Ovary (tissue), 7 donors: ENCODE measurements at regions not wholly inside any gene's neighbourhood (a gene's known extent, or its start where the extent isn't known, plus 50 kb on each side); places are given as distances from the start of the nearest gene placed in this dataset.

ENCODE experiments used
- DNase-seq, 5 donors: peaks; one replicate each; pipeline ENCODE4 v3.0.0-alpha.2; 2019 to 2020
- H3K27ac ChIP-seq, 2 donors: fragments of 200-600 bp; one replicate each; pipeline versions ENCODE4 v1.5.1 to v1.8.0; 2019 to 2022
- H3K27me3 ChIP-seq: fragments of 200-600 bp; one replicate; pipeline ENCODE4 v1.8.0; 2022
- H3K36me3 ChIP-seq: fragments of 200-600 bp; sonication (generic); one replicate; pipeline ENCODE4 v1.5.1; 2019
- H3K4me1 ChIP-seq: one replicate; pipeline ENCODE4 v1.8.1; 2013; ENCODE audit warnings: mild to moderate bottlenecking, moderate library complexity; ENCODE audit not compliant: insufficient read depth
- H3K4me3 ChIP-seq: fragments of 200-600 bp; sonication (generic); one replicate; pipeline ENCODE4 v1.5.1; 2017
- H3K9me3 ChIP-seq, 2 donors: fragments of 200-600 bp in 1 of 2; sonication (generic) in 1 of 2; one replicate each; pipeline versions ENCODE4 v1.5.1 to v1.8.1; 2013 to 2019; ENCODE audit warnings: mild to moderate bottlenecking in 1 of 2, moderate library complexity in 1 of 2
- CTCF ChIP-seq, 3 donors: fragments of 450-650 bp in 2 of 3; fragments of 200-600 bp in 1 of 3; IDR thresholded peaks; one replicate each; pipeline versions ENCODE4 v1.5.1 to v1.8.0; 2016 to 2022; ENCODE audit warnings: antibody characterized with exemption in 3 of 3, mild to moderate bottlenecking in 1 of 3
- EP300 ChIP-seq: sonication (generic); formaldehyde crosslinking; IDR thresholded peaks from one replicate; pipeline ENCODE4 v1.6.1; 2017; ENCODE audit warnings: antibody characterized with exemption
- POLR2A ChIP-seq: fragments of 450-650 bp; IDR thresholded peaks from one replicate; pipeline ENCODE4 v1.6.1; 2017; ENCODE audit warnings: antibody characterized with exemption, mild to moderate bottlenecking, moderate library complexity
- WGBS, 3 donors: extraction: QIAGEN DNeasy Blood & Tissue Kit in 1 of 3; methylation state at CpG; one replicate each; pipeline versions ENCODE4 v1.1.5 to v1.1.7; 2013 to 2017; 5-methylcytosine and 5-hydroxymethylcytosine counted together
- intact Hi-C, 4 donors: fragments of 100-400 bp; cut with DNase I; formaldehyde crosslinking; loops; one replicate each; pipeline versions ENCODE4 v1.11.0 to v1.15.1; 2022 to 2023
- donor health status: DM: no; HTN: no; CAD: no; lungs with moderate emphysema.
- donor health status: DM: no; HTN: no; CAD: no.
- donor health status: Bipolar disorder and iron deficiency.
- donor health status: DM: no; HTN: no; CAD: no.
- donor health status: DM: yes; HTN: yes; CAD: no.

GRCh38 chr2:15786003-15786654, 154.2 kb upstream of the MYCN start:
- H3K27me3 ChIP-seq = no peaks in the 10 kb centered on the region
- H3K4me1 ChIP-seq = no peaks in the 10 kb centered on the region
- TF ChIP-seq POLR2A (no peak), EP300 (no peak), CTCF (IDR thresholded peaks at IDR 0.05) (no peak)
- no peaks in the 10 kb centered on the region for H3K9me3 ChIP-seq
- DNase-seq = no peak
- intact Hi-C loops = no loop called here
- no peaks in the 10 kb centered on the region for H3K36me3 ChIP-seq
- H3K4me3 ChIP-seq = no peak overlapping the region
- 85 to 96% (median 93%) methylated on average over 11 of the region's 11 CpGs for WGBS, 3 donors
- no peak overlapping the region for H3K27ac ChIP-seq

DNA sequence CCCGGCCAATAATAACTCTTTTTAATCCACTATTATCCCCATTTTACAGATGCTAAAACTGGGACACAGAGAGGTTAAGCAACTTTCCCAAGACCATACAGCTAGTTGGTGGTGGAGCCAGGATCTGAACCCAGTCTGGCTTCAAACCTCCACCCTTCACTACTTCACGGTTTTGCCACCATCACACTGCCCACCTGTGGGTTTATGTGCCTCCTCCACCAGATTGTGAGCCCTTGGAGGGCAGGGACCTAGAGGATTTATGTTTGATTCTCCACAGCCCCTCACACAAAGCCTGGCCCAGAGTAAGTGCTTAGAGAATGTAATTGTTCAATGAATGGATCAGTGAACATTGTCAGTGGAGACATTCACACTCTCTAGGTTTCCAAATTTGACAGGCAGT, 153.4 kb upstream of the MYCN start:
- WGBS, 3 donors = 82 to 98% (median 88%) methylated on average over 2 of the region's 2 CpGs
- intact Hi-C loops = no loop called here

GRCh38 chr2:15787535-15788454, 152.6 kb upstream of the MYCN start:
- DNase-seq = no peak
- Histone ChIP-seq H3K36me3 (no peaks in the 10 kb centered on the region), H3K4me1 (no peaks in the 10 kb centered on the region), H3K4me3 (no peak overlapping the region), H3K9me3 (no peaks in the 10 kb centered on the region), H3K27me3 (no peaks in the 10 kb centered on the region), H3K27ac (no peak overlapping the region)
- WGBS, 3 donors = 83 to 92% (median 91%) methylated on average over 3 of the region's 3 CpGs
- intact Hi-C loops = no loop called here
- TF ChIP-seq EP300 (no peak), POLR2A (no peak), CTCF (IDR thresholded peaks at IDR 0.05) (no peak)

More for the DNA sequence above, 153.4 kb upstream of the MYCN start:
- no peaks in the 10 kb centered on the region for H3K27me3 ChIP-seq
- no peaks in the 10 kb centered on the region for H3K9me3 ChIP-seq
- no peak for DNase-seq
- no peak overlapping the region for H3K27ac ChIP-seq
- H3K4me3 ChIP-seq = no peak overlapping the region
- TF ChIP-seq POLR2A = no peak
- no peak for TF ChIP-seq EP300
- TF ChIP-seq CTCF (IDR thresholded peaks at IDR 0.05) = no peak
- no peaks in the 10 kb centered on the region for H3K36me3 ChIP-seq
- no peaks in the 10 kb centered on the region for H3K4me1 ChIP-seq

GRCh38 chr2:15788455-15788829, 151.9 kb upstream of the MYCN start:
- Histone ChIP-seq H3K27me3 (no peaks in the 10 kb centered on the region), H3K4me1 (no peaks in the 10 kb centered on the region), H3K27ac (no peak overlapping the region), H3K36me3 (no peaks in the 10 kb centered on the region), H3K4me3 (no peak overlapping the region), H3K9me3 (no peaks in the 10 kb centered on the region)
- TF ChIP-seq EP300 = no peak
- TF ChIP-seq POLR2A = no peak
- no peak for TF ChIP-seq CTCF (IDR thresholded peaks at IDR 0.05)
- WGBS, 3 donors = 42 to 48% (median 43%) methylated on average over 11 of the region's 11 CpGs
- intact Hi-C loops = no loop called here
- no peak for DNase-seq
